PC-9 (cell line): ENCODE measurements at regions not wholly inside any gene's neighbourhood (a gene's known extent, or its start where the extent isn't known, plus 50 kb on each side); places are given as distances from the start of the nearest gene placed in this dataset.

ENCODE experiments used
- BruUV-seq: library from RNA; stranded (reverse); fragments of 400-500 nt; replicated peaks from 2 replicates; lab custom pipeline; 2021; lab: Mats Ljungman, UMichigan
- CTCF ChIA-PET: fragments of 300-600 bp; sonication (Branson Sonifier 250); formaldehyde crosslinking; loops from one replicate; lab custom pipeline; 2022; ENCODE audit warnings: antibody characterized with exemption; lab: Charles Lee
- POLR2A ChIA-PET: fragments of 300-600 bp; sonication (Branson Sonifier 250); formaldehyde crosslinking; loops from one replicate; lab custom pipeline; 2022; ENCODE audit warnings: antibody characterized with exemption; ENCODE audit not compliant: unreplicated experiment; lab: Charles Lee
- DNase-seq, 2 experiments: peaks; one replicate each; pipeline versions ENCODE4 v3.0.0 to v3.0.0-alpha.2; 2015 to 2022; ENCODE audit warnings: mixed read lengths in 1 of 2
- H2AFZ ChIP-seq: fragments of 200-600 bp; sonication (generic); 2 replicates; pipeline ENCODE4 v1.8.1; 2017; ENCODE audit warnings: antibody characterized with exemption
- H3F3A ChIP-seq: fragments of 200-600 bp; sonication (generic); 2 replicates; pipeline ENCODE4 v1.8.1; 2017; ENCODE audit warnings: antibody characterized with exemption, mild to moderate bottlenecking, low read depth; ENCODE audit not compliant: insufficient read depth
- H3K27ac ChIP-seq: fragments of 200-600 bp; sonication (generic); 2 replicates; pipeline ENCODE4 v1.6.1; 2016; ENCODE audit warnings: mixed run types
- H3K27me3 ChIP-seq: fragments of 200-600 bp; sonication (generic); 2 replicates; pipeline ENCODE4 v1.6.1; 2016; ENCODE audit warnings: low read depth, mixed run types; ENCODE audit not compliant: insufficient read depth
- H3K36me3 ChIP-seq: fragments of 200-600 bp; sonication (generic); 2 replicates; pipeline ENCODE4 v1.6.1; 2016; ENCODE audit warnings: low read depth, mixed run types
- H3K4me1 ChIP-seq: fragments of 200-600 bp; sonication (generic); replicated peaks from 2 replicates; pipeline ENCODE4 v1.6.1; 2016; ENCODE audit warnings: mixed run types; ENCODE audit not compliant: insufficient read depth
- H3K4me2 ChIP-seq: fragments of 200-600 bp; sonication (generic); 2 replicates; pipeline ENCODE4 v1.6.1; 2017; ENCODE audit warnings: mixed run types
- H3K4me3 ChIP-seq: fragments of 200-600 bp; sonication (generic); 2 replicates; pipeline ENCODE4 v1.6.1; 2016; ENCODE audit warnings: mixed run types
- H3K79me2 ChIP-seq: fragments of 200-600 bp; sonication (generic); 2 replicates; pipeline ENCODE4 v1.6.1; 2017; ENCODE audit warnings: low read depth, mixed run types
- H3K9me2 ChIP-seq: fragments of 200-600 bp; sonication (generic); 2 replicates; pipeline ENCODE4 v1.8.1; 2017; ENCODE audit warnings: mild to moderate bottlenecking; ENCODE audit not compliant: insufficient read depth
- H3K9me3 ChIP-seq: fragments of 200-600 bp; sonication (generic); 2 replicates; pipeline ENCODE4 v1.8.1; 2016; ENCODE audit warnings: low read depth; ENCODE audit not compliant: insufficient read depth
- H4K20me1 ChIP-seq: fragments of 200-600 bp; sonication (generic); 2 replicates; pipeline ENCODE4 v1.8.1; 2017; ENCODE audit not compliant: insufficient read depth
- CTCF ChIP-seq: fragments of 200-600 bp; sonication (generic); conservative IDR thresholded peaks from 2 replicates; pipeline ENCODE4 v1.6.1; 2017; ENCODE audit warnings: mixed run types, antibody characterized with exemption, mild to moderate bottlenecking, moderate library complexity
- EZH2 ChIP-seq: fragments of 200-600 bp; sonication (generic); IDR thresholded peaks from 2 replicates; pipeline ENCODE4 v1.8.0; 2017; ENCODE audit warnings: antibody characterized with exemption, low read depth
- intact Hi-C: fragments of 100-400 bp; cut with micrococcal nuclease; formaldehyde crosslinking; loops from one replicate; pipeline ENCODE4 v1.10.0; 2022; ENCODE audit not compliant: unreplicated experiment

GRCh38 chr6:156080371-156080770 lies 624.7 kb upstream of the NOX3 start:
- no peaks in the 10 kb centered on the region for H3K36me3 ChIP-seq
- ChIA-PET POLR2A (no interaction called here), CTCF (no interaction called here)
- BruUV-seq = no TSS peak
- H3K4me1 ChIP-seq = no peaks in the 10 kb centered on the region
- no peaks in the 10 kb centered on the region for H3K79me2 ChIP-seq
- H3K4me3 ChIP-seq = no peak overlapping the region
- no peaks in the 10 kb centered on the region for H3K27me3 ChIP-seq
- H2AFZ ChIP-seq = no peak overlapping the region
- intact Hi-C loops = no loop called here
- no peak overlapping the region for H3K4me2 ChIP-seq
- H3F3A ChIP-seq = no peaks in the 10 kb centered on the region
- no peak for DNase-seq
- no peak for TF ChIP-seq CTCF
- no peak for TF ChIP-seq EZH2
- H3K9me3 ChIP-seq = no peaks in the 10 kb centered on the region
- H4K20me1 ChIP-seq = no peaks in the 10 kb centered on the region
- H3K27ac ChIP-seq = no peak overlapping the region
- no peaks in the 10 kb centered on the region for H3K9me2 ChIP-seq

GRCh38 chr6:156068881-156069280 lies 613.2 kb upstream of the NOX3 start:
- no peaks in the 10 kb centered on the region for H3K79me2 ChIP-seq
- ChIA-PET POLR2A (no interaction called here), CTCF (no interaction called here)
- no peaks in the 10 kb centered on the region for H4K20me1 ChIP-seq
- H2AFZ ChIP-seq = no peak overlapping the region
- no peak for DNase-seq
- no peak for TF ChIP-seq CTCF
- no peaks in the 10 kb centered on the region for H3K4me1 ChIP-seq
- no peaks in the 10 kb centered on the region for H3F3A ChIP-seq
- H3K27me3 ChIP-seq = no peaks in the 10 kb centered on the region
- 0 out of 2 replicates have a peak, but pooled peaks cover 7% of the 10 kb centered on the region for H3K9me3 ChIP-seq
- H3K27ac ChIP-seq = no peak overlapping the region
- H3K4me3 ChIP-seq = no peak overlapping the region
- H3K4me2 ChIP-seq = no peak overlapping the region
- H3K36me3 ChIP-seq = no peaks in the 10 kb centered on the region
- H3K9me2 ChIP-seq = no peaks in the 10 kb centered on the region; the same call in 1 of the 2 replicates
- no TSS peak for BruUV-seq
- intact Hi-C loops = no loop called here

GRCh38 chr6:156065849-156066248 lies 610.2 kb upstream of the NOX3 start:
- H3K27ac ChIP-seq = no peak overlapping the region
- H3K4me1 ChIP-seq = no peaks in the 10 kb centered on the region
- TF ChIP-seq EZH2 (no peak), CTCF (no peak)
- no peaks in the 10 kb centered on the region for H4K20me1 ChIP-seq
- ChIA-PET CTCF (no interaction called here), POLR2A (no interaction called here)
- H3K9me3 ChIP-seq = 0 out of 2 replicates have a peak, but pooled peaks cover 4% of the 10 kb centered on the region
- H3K9me2 ChIP-seq = no peaks in the 10 kb centered on the region; the same call in 1 of the 2 replicates
- H3K27me3 ChIP-seq = no peaks in the 10 kb centered on the region
- DNase-seq = no peak
- no peak overlapping the region for H3K4me3 ChIP-seq
- H3K4me2 ChIP-seq = no peak overlapping the region
- H3K36me3 ChIP-seq = no peaks in the 10 kb centered on the region
- intact Hi-C loops = no loop called here
- H2AFZ ChIP-seq = no peak overlapping the region
- no TSS peak for BruUV-seq
- no peaks in the 10 kb centered on the region for H3K79me2 ChIP-seq
- H3F3A ChIP-seq = no peaks in the 10 kb centered on the region
